ENCODE measurements at regions not wholly inside any gene's neighbourhood (a gene's known extent, or its start where the extent isn't known, plus 50 kb on each side); places are given as distances from the start of the nearest gene placed in this dataset.

DNA sequence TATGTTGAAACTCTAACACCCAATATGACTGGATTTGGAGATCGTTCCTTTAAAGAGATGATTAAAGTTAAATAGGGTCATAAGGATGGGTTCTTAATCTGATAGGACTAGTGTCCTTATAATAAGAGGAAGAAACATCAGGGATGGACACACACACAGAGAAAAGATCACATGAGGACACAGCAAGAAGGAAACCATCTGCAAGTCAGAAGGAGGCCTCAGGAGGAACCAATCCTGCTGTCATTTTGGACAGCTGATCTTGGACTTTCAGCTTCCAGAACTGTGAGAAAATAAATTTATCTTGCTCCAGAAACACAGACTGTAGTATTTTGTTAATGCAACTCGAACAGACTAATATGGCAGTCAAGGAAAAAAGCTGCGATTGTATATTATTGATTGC lies 631.5 kb downstream of the PCDH7 start:
- Histone ChIP-seq H3K27ac (ENCODE audit: insufficient read length, low read depth, low read length) (no peak overlapping the region), H4K8ac (replicated peaks; ENCODE audit: insufficient read length, low read depth, low read length) (no peak overlapping the region), H4K5ac (ENCODE audit: insufficient read length, low read depth, low read length) (no peak overlapping the region), H3K4ac (ENCODE audit: low read depth, low read length) (no peak overlapping the region), H3K27me3 (ENCODE audit: insufficient read depth, low read length) (no peaks in the 10 kb centered on the region), H3K23ac (ENCODE audit: insufficient read length, low read depth, low read length) (no peak overlapping the region), H4K20me1 (ENCODE audit: control insufficient read depth, insufficient read depth, insufficient read length) (no peaks in the 10 kb centered on the region), H2BK12ac (ENCODE audit: insufficient read length, low read depth, low read length) (no peak overlapping the region), H3K4me2 (ENCODE audit: insufficient read depth, insufficient read length, low read length) (no peak overlapping the region), H3K9me3 (ENCODE audit: control insufficient read depth, low read depth, low read length) (no peaks in the 10 kb centered on the region), H2BK20ac (ENCODE audit: low read depth, low read length, poor library complexity, severe bottlenecking) (no peak overlapping the region), H2AFZ (ENCODE audit: low read length) (no peak overlapping the region), H2BK120ac (ENCODE audit: low read depth, low read length, poor library complexity, severe bottlenecking) (no peak overlapping the region), H3T11ph (ENCODE audit: low read length) (no peak overlapping the region), H3K79me1 (ENCODE audit: insufficient read depth, low read depth, low read length, poor library complexity, severe bottlenecking) (no peaks in the 10 kb centered on the region), H2BK5ac (ENCODE audit: insufficient read length, low read length) (no peak overlapping the region), H3K4me1 (ENCODE audit: insufficient read depth, low read length) (no peaks in the 10 kb centered on the region), H4K91ac (ENCODE audit: insufficient read length, low read depth, low read length) (no peak overlapping the region), H2BK15ac (ENCODE audit: low read depth, low read length) (no peak overlapping the region), H3K56ac (ENCODE audit: insufficient read length, low read depth, low read length) (no peak overlapping the region), H3K79me2 (ENCODE audit: insufficient read depth, low read length) (no peaks in the 10 kb centered on the region), H3K18ac (ENCODE audit: insufficient read length, low read depth, low read length) (no peak overlapping the region), H2AK5ac (ENCODE audit: insufficient read length, low read length) (no peak overlapping the region), H3K14ac (ENCODE audit: insufficient read depth, low read length) (no peak overlapping the region), H3K9ac (ENCODE audit: extremely low read depth, insufficient read length, low read length) (no peak overlapping the region), H3K23me2 (ENCODE audit: insufficient read length, low read depth, low read length, poor library complexity, severe bottlenecking) (no peaks in the 10 kb centered on the region)
- Mint-ChIP-seq H3K4me3 (no peak overlapping the region), H3K27me3 (ENCODE audit: low read depth) (no peaks in the 10 kb centered on the region), H3K4me1 (peaks cover 4 to 6% of the 10 kb centered on the region in 2 experiments), H3K36me3 (ENCODE audit: insufficient read depth in 1 of 3, low read depth in 3 of 3) (no peaks in the 10 kb centered on the region), H3K9me3 (no peaks in the 10 kb centered on the region), H3K27ac (no peak overlapping the region)
- TF ChIP-seq, protein P1, sequence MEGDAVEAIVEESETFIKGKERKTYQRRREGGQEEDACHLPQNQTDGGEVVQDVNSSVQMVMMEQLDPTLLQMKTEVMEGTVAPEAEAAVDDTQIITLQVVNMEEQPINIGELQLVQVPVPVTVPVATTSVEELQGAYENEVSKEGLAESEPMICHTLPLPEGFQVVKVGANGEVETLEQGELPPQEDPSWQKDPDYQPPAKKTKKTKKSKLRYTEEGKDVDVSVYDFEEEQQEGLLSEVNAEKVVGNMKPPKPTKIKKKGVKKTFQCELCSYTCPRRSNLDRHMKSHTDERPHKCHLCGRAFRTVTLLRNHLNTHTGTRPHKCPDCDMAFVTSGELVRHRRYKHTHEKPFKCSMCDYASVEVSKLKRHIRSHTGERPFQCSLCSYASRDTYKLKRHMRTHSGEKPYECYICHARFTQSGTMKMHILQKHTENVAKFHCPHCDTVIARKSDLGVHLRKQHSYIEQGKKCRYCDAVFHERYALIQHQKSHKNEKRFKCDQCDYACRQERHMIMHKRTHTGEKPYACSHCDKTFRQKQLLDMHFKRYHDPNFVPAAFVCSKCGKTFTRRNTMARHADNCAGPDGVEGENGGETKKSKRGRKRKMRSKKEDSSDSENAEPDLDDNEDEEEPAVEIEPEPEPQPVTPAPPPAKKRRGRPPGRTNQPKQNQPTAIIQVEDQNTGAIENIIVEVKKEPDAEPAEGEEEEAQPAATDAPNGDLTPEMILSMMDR (conservative IDR thresholded peaks at IDR 0.05), result no peak
- DNase-seq, result no peak
- WGBS (ENCODE audit: extremely low coverage, insufficient read length, low lambda C conversion rate), result no CpG with 5 or more reads among the region's 3 CpGs

Data from H9 (cell line).